Endodermal cell (in vitro differentiated cells): ENCODE measurements at regions not wholly inside any gene's neighbourhood (a gene's known extent, or its start where the extent isn't known, plus 50 kb on each side); places are given as distances from the start of the nearest gene placed in this dataset.

Experiments
- DNase-seq: peaks from one replicate; pipeline ENCODE4 v3.0.0-alpha.2; 2017
- H3K27ac ChIP-seq: 2 replicates; pipeline ENCODE4 v1.5.1; 2013; ENCODE audit warnings: mild to moderate bottlenecking, low read depth, low read length, moderate library complexity
- H3K27me3 ChIP-seq: 2 replicates; pipeline ENCODE4 v1.6.1; 2013; ENCODE audit warnings: mild to moderate bottlenecking, low read length, moderate library complexity; ENCODE audit not compliant: insufficient read depth, control insufficient read depth, poor library complexity, severe bottlenecking
- H3K36me3 ChIP-seq: 2 replicates; pipeline ENCODE4 v1.7.0; 2013; ENCODE audit warnings: mild to moderate bottlenecking, low read length, moderate library complexity; ENCODE audit not compliant: control insufficient read depth, insufficient read depth
- H3K4me1 ChIP-seq: one replicate; pipeline ENCODE4 v1.7.0; 2013; ENCODE audit warnings: low read length; ENCODE audit not compliant: control insufficient read depth, insufficient read depth
- H3K4me3 ChIP-seq: 2 replicates; pipeline ENCODE4 v1.5.1; 2013; ENCODE audit warnings: mild to moderate bottlenecking, low read length, moderate library complexity
- H3K9ac ChIP-seq: 2 replicates; pipeline ENCODE4 v1.6.1; 2013; ENCODE audit warnings: mild to moderate bottlenecking, low read length, moderate library complexity; ENCODE audit not compliant: poor library complexity, severe bottlenecking; ENCODE audit errors: extremely low read depth
- H3K9me3 ChIP-seq: 2 replicates; pipeline ENCODE4 v1.6.1; 2013; ENCODE audit warnings: mild to moderate bottlenecking, low read length, moderate library complexity; ENCODE audit not compliant: control insufficient read depth
- H3K27ac Mint-ChIP-seq: 2 replicates; pipeline ENCODE4 v1.8.0; 2020; ENCODE audit warnings: mixed read lengths
- H3K27me3 Mint-ChIP-seq: 2 replicates; pipeline ENCODE4 v1.8.0; 2021; ENCODE audit warnings: mild to moderate bottlenecking, mixed read lengths; ENCODE audit not compliant: insufficient read depth
- H3K36me3 Mint-ChIP-seq: 2 replicates; pipeline ENCODE4 v1.8.0; 2020; ENCODE audit warnings: low read depth, mixed read lengths
- H3K4me1 Mint-ChIP-seq: 2 replicates; pipeline ENCODE4 v1.8.0; 2020; ENCODE audit warnings: mixed read lengths
- H3K4me3 Mint-ChIP-seq: 2 replicates; pipeline ENCODE4 v1.8.0; 2020; ENCODE audit warnings: mild to moderate bottlenecking, moderate library complexity, mixed read lengths
- H3K9me3 Mint-ChIP-seq: 2 replicates; pipeline ENCODE4 v1.8.0; 2020; ENCODE audit warnings: mild to moderate bottlenecking, mixed read lengths
- CTCF ChIP-seq: fragments of 200-600 bp; sonication (generic); conservative IDR thresholded peaks from 2 replicates; pipeline ENCODE4 v1.5.0; 2021; ENCODE audit warnings: antibody characterized with exemption, mild to moderate bottlenecking
- WGBS, 2 experiments: methylation state at CpG; one replicate each; pipeline versions ENCODE4 v1.1.5 to v1.1.7; 2013; ENCODE audit warnings: missing lambda C conversion rate in 2 of 2, mixed read lengths in 1 of 2; ENCODE audit not compliant: insufficient coverage in 1 of 2, insufficient read length in 1 of 2; 5-methylcytosine and 5-hydroxymethylcytosine counted together

- H3K9me3 ChIP-seq, result peaks cover 39% of the 10 kb centered on the region
- no peak for DNase-seq
- Mint-ChIP-seq H3K4me1 (no peaks in the 10 kb centered on the region), H3K36me3 (no peaks in the 10 kb centered on the region), H3K9me3 (peaks cover 16% of the 10 kb centered on the region), H3K27me3 (no peaks in the 10 kb centered on the region), H3K4me3 (no peak overlapping the region), H3K27ac (no peak overlapping the region)
- 95 to 100% methylated on average over 1 of the region's 1 CpG for WGBS, 2 experiments
- no peaks in the 10 kb centered on the region for H3K27me3 ChIP-seq
- no peak overlapping the region for H3K27ac ChIP-seq
- no peak for TF ChIP-seq CTCF
- H3K4me1 ChIP-seq, result no peaks in the 10 kb centered on the region
- no peak overlapping the region for H3K4me3 ChIP-seq
- H3K36me3 ChIP-seq, result no peaks in the 10 kb centered on the region
- H3K9ac ChIP-seq, result no peak overlapping the region
These were observed 216.4 kb downstream of the GPAM start for GRCh38 chr10:111967116-111967515.

- Mint-ChIP-seq H3K9me3 (peaks cover 16% of the 10 kb centered on the region), H3K4me3 (no peak overlapping the region), H3K4me1 (no peaks in the 10 kb centered on the region), H3K27ac (no peak overlapping the region), H3K27me3 (no peaks in the 10 kb centered on the region), H3K36me3 (no peaks in the 10 kb centered on the region)
- Histone ChIP-seq H3K9me3 (peaks cover 35% of the 10 kb centered on the region), H3K27ac (no peak overlapping the region), H3K36me3 (no peaks in the 10 kb centered on the region), H3K4me3 (no peak overlapping the region), H3K9ac (no peak overlapping the region), H3K4me1 (no peaks in the 10 kb centered on the region), H3K27me3 (no peaks in the 10 kb centered on the region)
- 80 to 90% methylated on average over 1 to 2 of the region's 2 CpGs for WGBS, 2 experiments
- DNase-seq, result no peak
- TF ChIP-seq CTCF, result peak; percentile 39
These were observed 216.0 kb downstream of the GPAM start for GRCh38 chr10:111967547-111967946.

- Histone ChIP-seq H3K9ac (no peak overlapping the region), H3K9me3 (peaks cover 32% of the 10 kb centered on the region), H3K36me3 (no peaks in the 10 kb centered on the region), H3K4me3 (no peak overlapping the region), H3K27ac (no peak overlapping the region), H3K27me3 (no peaks in the 10 kb centered on the region), H3K4me1 (no peaks in the 10 kb centered on the region)
- H3K36me3 Mint-ChIP-seq, result no peaks in the 10 kb centered on the region
- no peak overlapping the region for H3K27ac Mint-ChIP-seq
- WGBS, 2 experiments, result 96% methylated on average over 1 of the region's 3 CpGs; no CpG with 5 or more reads in 1 of the 2 experiments
- peaks cover 16% of the 10 kb centered on the region for H3K9me3 Mint-ChIP-seq
- no peaks in the 10 kb centered on the region for H3K4me1 Mint-ChIP-seq
- H3K27me3 Mint-ChIP-seq, result no peaks in the 10 kb centered on the region
- no peak for DNase-seq
- H3K4me3 Mint-ChIP-seq, result no peak overlapping the region
- no peak for TF ChIP-seq CTCF
These were observed 214.9 kb downstream of the GPAM start for GRCh38 chr10:111968647-111969046.
